ENCODE measurements at regions not wholly inside any gene's neighbourhood (a gene's known extent, or its start where the extent isn't known, plus 50 kb on each side); places are given as distances from the start of the nearest gene placed in this dataset.

DNA sequence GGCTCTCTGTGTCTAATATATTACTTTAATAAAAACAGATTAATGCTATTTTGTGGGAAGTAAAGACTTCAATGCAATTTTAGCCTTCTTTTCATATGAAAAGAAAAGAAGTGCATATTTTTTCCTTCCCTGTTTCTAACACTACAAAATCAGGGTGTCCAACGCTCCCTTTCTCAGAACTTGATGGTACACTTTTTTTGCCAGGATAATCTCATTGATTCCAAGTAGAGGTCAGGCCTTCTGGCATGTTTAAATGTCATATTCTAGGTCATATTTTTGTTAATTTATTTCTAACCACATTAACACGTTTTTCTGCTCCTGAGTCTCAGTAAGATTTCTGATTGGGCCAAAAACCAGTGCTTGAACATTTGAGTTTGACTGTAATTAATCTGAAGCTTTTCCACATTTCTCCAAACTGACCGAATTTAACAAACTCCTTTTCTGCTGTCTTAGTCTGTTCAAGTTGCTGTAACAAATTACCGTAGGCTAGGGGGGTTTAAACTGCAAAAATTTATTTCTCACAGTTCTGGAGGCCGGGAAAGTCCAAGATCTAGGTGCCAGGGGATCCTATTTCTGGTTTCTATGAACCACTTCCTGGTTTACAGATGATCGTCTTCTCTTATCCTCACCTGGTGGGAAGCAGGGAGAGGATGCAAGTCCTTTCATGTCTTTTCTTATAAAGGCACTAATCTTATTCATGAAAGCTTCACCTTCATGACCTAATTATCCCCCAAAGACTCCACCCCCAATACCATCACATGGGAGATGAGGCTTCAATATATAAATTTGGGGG lies 63.2 kb upstream of the ELL2 start:
- TF ChIP-seq POLR2AphosphoS5 (IDR thresholded peaks at IDR 0.05; ENCODE audit: low read depth), result no peak
- TF ChIP-seq, protein P1, sequence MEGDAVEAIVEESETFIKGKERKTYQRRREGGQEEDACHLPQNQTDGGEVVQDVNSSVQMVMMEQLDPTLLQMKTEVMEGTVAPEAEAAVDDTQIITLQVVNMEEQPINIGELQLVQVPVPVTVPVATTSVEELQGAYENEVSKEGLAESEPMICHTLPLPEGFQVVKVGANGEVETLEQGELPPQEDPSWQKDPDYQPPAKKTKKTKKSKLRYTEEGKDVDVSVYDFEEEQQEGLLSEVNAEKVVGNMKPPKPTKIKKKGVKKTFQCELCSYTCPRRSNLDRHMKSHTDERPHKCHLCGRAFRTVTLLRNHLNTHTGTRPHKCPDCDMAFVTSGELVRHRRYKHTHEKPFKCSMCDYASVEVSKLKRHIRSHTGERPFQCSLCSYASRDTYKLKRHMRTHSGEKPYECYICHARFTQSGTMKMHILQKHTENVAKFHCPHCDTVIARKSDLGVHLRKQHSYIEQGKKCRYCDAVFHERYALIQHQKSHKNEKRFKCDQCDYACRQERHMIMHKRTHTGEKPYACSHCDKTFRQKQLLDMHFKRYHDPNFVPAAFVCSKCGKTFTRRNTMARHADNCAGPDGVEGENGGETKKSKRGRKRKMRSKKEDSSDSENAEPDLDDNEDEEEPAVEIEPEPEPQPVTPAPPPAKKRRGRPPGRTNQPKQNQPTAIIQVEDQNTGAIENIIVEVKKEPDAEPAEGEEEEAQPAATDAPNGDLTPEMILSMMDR (IDR thresholded peaks at IDR 0.05; ENCODE audit: insufficient read depth, low read length), result no peak
